Mesenchymal stem cell (in vitro differentiated cells and primary cell): ENCODE measurements at regions not wholly inside any gene's neighbourhood (a gene's known extent, or its start where the extent isn't known, plus 50 kb on each side); places are given as distances from the start of the nearest gene placed in this dataset. TPM values are rescaled to one million over a fixed set of nuclear protein-coding genes. Genes with fewer than 3 reads are reported as not detected.

Experiments used
- DNase-seq: peaks from one replicate; pipeline ENCODE4 v3.0.0-alpha.2; 2013
- H2AFZ ChIP-seq: one replicate; pipeline ENCODE4 v1.6.1; 2013; ENCODE audit warnings: low read depth, mild to moderate bottlenecking, control low read depth, inconsistent platforms, low read length, moderate library complexity
- H2AK5ac ChIP-seq: 2 replicates; pipeline ENCODE4 v1.6.1; 2013; ENCODE audit warnings: low read length, moderate library complexity, mild to moderate bottlenecking, inconsistent platforms; ENCODE audit not compliant: severe bottlenecking
- H2BK120ac ChIP-seq: one replicate; pipeline ENCODE4 v1.6.1; 2013; ENCODE audit warnings: low read depth, mild to moderate bottlenecking, inconsistent platforms, low read length, moderate library complexity
- H2BK12ac ChIP-seq, 2 experiments: one replicate each; pipeline ENCODE4 v1.6.1; 2013; ENCODE audit warnings: inconsistent platforms in 2 of 2, low read length in 2 of 2, mild to moderate bottlenecking in 2 of 2, moderate library complexity in 2 of 2, control low read depth in 1 of 2
- H2BK15ac ChIP-seq: one replicate; pipeline ENCODE4 v1.6.1; 2013; ENCODE audit warnings: mild to moderate bottlenecking, low read depth, inconsistent platforms; ENCODE audit not compliant: poor library complexity, severe bottlenecking
- H2BK5ac ChIP-seq: 2 replicates; pipeline ENCODE4 v1.6.1; 2013; ENCODE audit warnings: low read depth, mild to moderate bottlenecking, low read length, control low read depth, inconsistent platforms; ENCODE audit not compliant: poor library complexity, severe bottlenecking
- H3K14ac ChIP-seq, 2 experiments: one replicate each; pipeline ENCODE4 v1.6.1; 2013; ENCODE audit warnings: inconsistent platforms in 2 of 2, low read length in 2 of 2, control low read depth in 1 of 2, mild to moderate bottlenecking in 1 of 2, moderate library complexity in 1 of 2
- H3K18ac ChIP-seq, 2 experiments: one replicate each; pipeline ENCODE4 v1.6.1; 2013; ENCODE audit warnings: inconsistent platforms in 2 of 2, low read length in 2 of 2, control low read depth in 1 of 2, low read depth in 1 of 2, mild to moderate bottlenecking in 1 of 2
- H3K23ac ChIP-seq, 2 experiments: one replicate each; pipeline ENCODE4 v1.6.1; 2013; ENCODE audit warnings: inconsistent platforms in 2 of 2, low read length in 2 of 2, mild to moderate bottlenecking in 2 of 2, moderate library complexity in 2 of 2, control low read depth in 1 of 2
- H3K27ac ChIP-seq: 2 replicates; pipeline ENCODE4 v1.5.1; 2013; ENCODE audit warnings: mild to moderate bottlenecking, moderate library complexity, low read length, control low read depth, inconsistent platforms; ENCODE audit not compliant: poor library complexity, severe bottlenecking
- H3K27me3 ChIP-seq, 2 experiments: 2 replicates each; pipeline versions ENCODE4 v1.6.1 to v1.7.0; 2013; ENCODE audit warnings: low read length in 2 of 2, mild to moderate bottlenecking in 2 of 2, moderate library complexity in 2 of 2, control low read depth in 1 of 2, inconsistent platforms in 1 of 2; ENCODE audit not compliant: control insufficient read depth in 1 of 2, insufficient read depth in 1 of 2
- H3K36me3 ChIP-seq, 2 experiments: 2 replicates each; pipeline versions ENCODE4 v1.6.1 to v1.7.0; 2013; ENCODE audit warnings: low read length in 2 of 2, control low read depth in 1 of 2, inconsistent platforms in 1 of 2, low read depth in 1 of 2, mild to moderate bottlenecking in 1 of 2; ENCODE audit not compliant: insufficient read depth in 2 of 2, control insufficient read depth in 1 of 2
- H3K4ac ChIP-seq, 2 experiments: one replicate each; pipeline ENCODE4 v1.6.1; 2013; ENCODE audit warnings: inconsistent platforms in 2 of 2, low read length in 2 of 2, mild to moderate bottlenecking in 2 of 2, moderate library complexity in 2 of 2, control low read depth in 1 of 2, low read depth in 1 of 2
- H3K4me1 ChIP-seq: 2 replicates; pipeline ENCODE4 v1.6.1; 2013; ENCODE audit warnings: low read depth, low read length, control low read depth; ENCODE audit not compliant: control insufficient read depth, insufficient read depth
- H3K4me2 ChIP-seq: 2 replicates; pipeline ENCODE4 v1.6.1; 2013; ENCODE audit warnings: low read length, mild to moderate bottlenecking, inconsistent platforms; ENCODE audit not compliant: poor library complexity, severe bottlenecking
- H3K4me3 ChIP-seq, 2 experiments: 2 replicates each; pipeline versions ENCODE4 v1.5.1 to v1.7.0; 2013; ENCODE audit warnings: low read length in 2 of 2, mild to moderate bottlenecking in 2 of 2, control low read depth in 1 of 2, low read depth in 1 of 2; ENCODE audit not compliant: insufficient read depth in 1 of 2
- H3K79me1 ChIP-seq: replicated peaks from 2 replicates; pipeline ENCODE4 v1.6.1; 2013; ENCODE audit warnings: mild to moderate bottlenecking, control low read depth, low read length, inconsistent platforms; ENCODE audit not compliant: poor library complexity, severe bottlenecking
- H3K9ac ChIP-seq: 2 replicates; pipeline ENCODE4 v1.7.0; 2013; ENCODE audit warnings: mild to moderate bottlenecking, low read length, moderate library complexity
- H3K9me3 ChIP-seq: 2 replicates; pipeline ENCODE4 v1.7.0; 2013; ENCODE audit warnings: mild to moderate bottlenecking, low read length; ENCODE audit not compliant: control insufficient read depth
- H4K8ac ChIP-seq: one replicate; pipeline ENCODE4 v1.6.1; 2013; ENCODE audit warnings: inconsistent platforms, mild to moderate bottlenecking, low read length, moderate library complexity
- H4K91ac ChIP-seq: one replicate; pipeline ENCODE4 v1.6.1; 2013; ENCODE audit warnings: mild to moderate bottlenecking, low read length, inconsistent platforms
- WGBS: methylation state at CpG from one replicate; pipeline ENCODE4 v1.1.7; 2013; ENCODE audit warnings: mixed read lengths; 5-methylcytosine and 5-hydroxymethylcytosine counted together
- small RNA-seq: library from polyadenylated mRNA; stranded (forward); fragments of <200 nt; extraction: miRNeasy Mini kit (QIAGEN cat#:217004); gene quantifications from one replicate; pipeline ENCODE3, GENCODE V24; 2013; ENCODE audit warnings: low read depth

DNA sequence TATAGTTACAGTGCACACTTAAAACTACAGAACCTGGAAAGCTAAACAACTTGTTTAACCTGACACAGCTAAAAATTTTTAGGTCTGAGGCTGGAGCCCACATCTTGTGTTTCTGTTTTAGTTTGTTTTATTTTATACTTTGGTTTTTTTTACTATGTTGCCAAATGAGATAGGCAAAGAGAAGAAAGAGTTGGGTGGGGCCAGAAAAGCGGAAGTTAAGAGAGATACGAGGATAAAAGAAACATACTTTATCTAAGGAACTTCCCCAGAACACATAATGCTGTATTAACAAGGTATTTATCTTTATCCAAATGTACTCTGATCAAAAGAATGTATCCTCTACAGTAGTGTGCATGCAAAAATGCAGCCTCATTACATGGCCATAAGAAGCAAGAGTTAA, 1145.7 kb downstream of the EPHA3 start:
- no peak for DNase-seq
- Histone ChIP-seq H3K9ac (no peak overlapping the region), H4K91ac (no peak overlapping the region), H3K4ac (no peak overlapping the region), H3K79me1 (no peaks in the 10 kb centered on the region), H3K9me3 (no peaks in the 10 kb centered on the region), H3K23ac (no peak overlapping the region), H3K4me1 (no peaks in the 10 kb centered on the region), H2AK5ac (no peak overlapping the region), H3K14ac (no peak overlapping the region), H3K27me3 (no peaks in the 10 kb centered on the region), H3K18ac (no peak overlapping the region), H3K36me3 (no peaks in the 10 kb centered on the region), H3K27ac (no peak overlapping the region), H2BK12ac (no peak overlapping the region), H2BK5ac (no peak overlapping the region), H4K8ac (no peak overlapping the region), H2AFZ (no peak overlapping the region), H3K4me2 (no peak overlapping the region), H2BK15ac (no peak overlapping the region), H2BK120ac (no peak overlapping the region), H3K4me3 (no peak overlapping the region)
- WGBS: no CpG with 5 or more reads among the region's 2 CpGs

DNA sequence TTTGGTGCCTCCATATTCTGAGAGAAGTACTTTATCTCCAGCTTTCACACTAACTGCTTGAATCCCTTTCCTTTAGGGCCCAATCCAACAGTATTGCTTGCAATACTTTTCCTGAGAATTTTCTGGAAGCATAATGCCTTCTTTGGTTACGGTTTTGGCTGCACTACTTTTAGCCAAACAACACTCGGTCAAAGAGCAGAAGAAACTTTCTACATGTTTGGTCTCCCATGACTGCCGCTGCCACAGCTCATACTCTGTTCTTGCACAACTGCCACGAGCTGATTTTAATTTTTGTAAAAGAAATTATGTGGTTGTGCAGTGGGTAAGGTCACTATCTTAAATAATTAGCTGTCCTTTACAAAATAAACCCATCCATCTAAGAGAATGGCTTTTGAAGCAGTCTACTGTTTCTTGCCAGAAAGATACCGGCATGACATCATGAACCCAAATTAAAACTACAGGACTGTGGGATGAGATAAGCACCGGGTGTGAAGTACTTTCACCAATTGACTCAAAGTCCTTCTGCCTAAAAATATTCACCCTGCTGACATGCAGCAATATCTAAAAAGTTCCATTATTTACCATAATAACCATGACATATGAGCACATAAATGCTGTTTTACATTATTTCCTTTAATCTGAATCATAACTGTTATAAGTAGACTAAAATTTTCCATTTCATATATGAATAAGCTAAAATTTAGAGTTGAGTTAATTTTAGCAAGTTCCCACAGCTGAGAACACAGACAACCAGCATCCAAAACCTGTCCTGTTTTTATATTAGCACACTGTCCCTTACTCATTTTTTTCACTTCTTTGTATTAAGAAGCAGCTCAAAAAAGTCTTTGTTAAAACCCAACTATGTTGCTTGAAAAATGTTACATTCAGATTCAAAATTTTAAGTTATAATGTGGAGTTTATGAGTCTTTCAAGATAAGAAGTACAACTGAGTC, 1154.3 kb downstream of the EPHA3 start:
- H3K9ac ChIP-seq: no peak overlapping the region
- no peak overlapping the region for H2AFZ ChIP-seq
- 70% methylated on average over 3 of the region's 6 CpGs for WGBS
- H3K4ac ChIP-seq: no peak overlapping the region
- H2BK5ac ChIP-seq: no peak overlapping the region
- no peak overlapping the region for H3K4me2 ChIP-seq
- H3K27me3 ChIP-seq: no peaks in the 10 kb centered on the region
- H2BK120ac ChIP-seq: no peak overlapping the region
- H3K18ac ChIP-seq: no peak overlapping the region
- H3K14ac ChIP-seq: no peak overlapping the region
- H3K4me3 ChIP-seq: no peak overlapping the region
- no peaks in the 10 kb centered on the region for H3K79me1 ChIP-seq
- H2BK12ac ChIP-seq: no peak overlapping the region
- H3K4me1 ChIP-seq: no peaks in the 10 kb centered on the region
- H2BK15ac ChIP-seq: no peak overlapping the region
- no peak overlapping the region for H3K23ac ChIP-seq
- no peak overlapping the region for H3K27ac ChIP-seq
- no peak overlapping the region for H4K91ac ChIP-seq
- no peak overlapping the region for H2AK5ac ChIP-seq
- H3K36me3 ChIP-seq: no peaks in the 10 kb centered on the region
- DNase-seq: no peak
- H4K8ac ChIP-seq: no peak overlapping the region
- H3K9me3 ChIP-seq: peaks cover 24% of the 10 kb centered on the region

Small RNA genes lying in the stretch of these regions (small RNA-seq; reads per million reads assigned to genes)
- gene HSPE1P19 (not detected), gene RF00012 (not detected), gene RNU6-712P (not detected)
